T47D (cell line): ENCODE measurements at regions not wholly inside any gene's neighbourhood (a gene's known extent, or its start where the extent isn't known, plus 50 kb on each side); places are given as distances from the start of the nearest gene placed in this dataset.
A peak's percentile ranks its signal among the peaks of the same experiment; 100 is the strongest.
"Not testable (repeated sequence)": the region's sequence is repeated elsewhere in the genome, so short reads cannot be mapped to it uniquely, and the experiment has no call there.

Experiments used
- DNase-seq, 2 experiments: peaks; one replicate each; pipeline versions ENCODE4 v3.0.0 to v3.0.0-alpha.2; 2011 to 2012; ENCODE audit warnings: low read depth in 1 of 2, low spot score in 1 of 2
- JUND ChIP-seq: IDR thresholded peaks from 2 replicates; pipeline ENCODE4 v1.6.1; 2012; ENCODE audit warnings: low read depth
- in situ Hi-C: cut with HindIII; loops from 2 replicates; pipeline ENCODE4 v1.10.0; 2016; ENCODE audit warnings: low sequenced_read_pairs, low pct_unique_long_range_greater_than_20kb

- in situ Hi-C loops: no loop called here
- DNase-seq: no peak
- TF ChIP-seq JUND: no peak
Measured at GRCh38 chr11:109521571-109522086, 99.6 kb downstream of the C11orf87 start.

DNA sequence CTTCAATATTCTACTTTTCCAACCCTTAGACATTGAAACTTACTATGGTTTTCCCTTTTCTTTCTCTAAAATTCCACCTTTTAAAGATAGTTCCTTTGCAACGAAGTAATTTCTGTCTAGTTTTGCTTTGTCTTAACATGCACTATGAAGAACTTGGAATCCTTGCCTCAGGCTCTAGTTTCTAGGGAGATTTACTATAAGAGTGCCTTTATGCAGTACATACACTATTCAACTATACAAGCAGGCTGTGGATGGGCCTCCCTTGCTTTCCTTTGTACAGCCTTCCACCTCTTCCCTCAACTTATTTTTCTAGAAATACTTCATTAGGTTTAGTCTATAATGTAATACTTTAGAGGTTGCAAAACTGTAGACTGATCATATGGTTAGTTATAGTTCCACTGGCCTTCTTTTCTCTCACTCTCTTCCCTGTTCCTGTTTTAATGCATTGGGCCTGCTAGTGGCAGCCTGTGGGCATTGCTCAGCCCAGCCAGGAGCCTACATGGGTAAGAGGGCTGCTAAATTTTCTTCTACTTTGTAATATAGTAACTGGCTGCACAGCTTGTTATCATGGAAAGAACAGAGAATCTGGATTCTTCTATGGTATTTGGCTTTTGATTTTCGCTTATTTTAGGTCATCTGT is 100.2 kb downstream of the C11orf87 start:
- in situ Hi-C loops: no loop called here
- no peak for DNase-seq
- TF ChIP-seq JUND: no peak

DNA sequence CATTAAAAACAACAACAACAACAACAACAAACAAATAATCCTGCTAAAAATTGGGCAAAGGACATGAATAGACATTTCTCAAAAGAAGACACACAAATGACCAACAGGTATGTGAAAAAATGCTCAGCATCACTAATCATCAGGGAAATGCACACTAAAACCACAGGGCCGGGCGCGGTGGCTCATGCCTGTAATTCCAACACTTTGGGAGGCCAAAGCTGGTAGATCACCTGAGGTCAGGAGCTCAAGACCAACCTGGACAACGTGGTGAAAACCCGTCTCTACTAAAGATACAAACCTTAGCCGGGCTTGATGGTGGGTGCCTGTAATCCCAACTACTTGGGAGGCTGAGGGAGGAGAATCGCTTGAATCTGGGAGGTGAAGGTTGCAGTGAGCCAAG is 103.6 kb downstream of the C11orf87 start:
- in situ Hi-C loops, DNase-seq: not testable (repeated sequence)

GRCh38 chr11:109526061-109526460 is 104.1 kb downstream of the C11orf87 start:
- no peak for DNase-seq
- no peak for TF ChIP-seq JUND
- in situ Hi-C loops: no loop called here

DNA sequence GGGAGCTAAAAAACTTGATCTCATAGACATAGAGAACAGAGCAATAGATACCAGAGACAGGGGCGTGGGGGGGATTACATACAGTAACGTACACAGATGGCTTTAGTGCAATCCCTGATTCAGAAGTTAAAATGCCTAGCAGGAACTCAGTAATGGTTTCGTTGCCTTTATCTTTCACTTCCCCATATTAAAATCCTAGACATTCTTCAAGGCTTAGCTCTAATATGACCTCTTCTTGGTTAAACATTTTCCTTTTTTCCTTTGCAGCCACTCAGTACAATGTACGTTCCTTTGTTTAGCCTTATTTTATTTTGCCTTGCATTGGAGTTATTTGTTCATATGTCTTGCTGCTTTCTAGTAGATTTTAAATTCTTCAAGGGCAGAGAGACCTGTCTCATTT is 104.9 kb downstream of the C11orf87 start:
- in situ Hi-C loops: no loop called here
- no peak for TF ChIP-seq JUND
- DNase-seq: no peak

GRCh38 chr11:109527496-109527895 is 105.5 kb downstream of the C11orf87 start:
- no peak for TF ChIP-seq JUND

GRCh38 chr11:109547356-109548027 is 125.5 kb downstream of the C11orf87 start:
- 0 out of 2 replicates have a peak, but pooled peaks have one; percentile 55 for TF ChIP-seq JUND
- in situ Hi-C loops: no loop called here
- DNase-seq: peak in 1 of 2 experiments; percentile 66

More at GRCh38 chr11:109527496-109527895, 105.5 kb downstream of the C11orf87 start:
- in situ Hi-C loops: no loop called here
- DNase-seq: no peak

DNA sequence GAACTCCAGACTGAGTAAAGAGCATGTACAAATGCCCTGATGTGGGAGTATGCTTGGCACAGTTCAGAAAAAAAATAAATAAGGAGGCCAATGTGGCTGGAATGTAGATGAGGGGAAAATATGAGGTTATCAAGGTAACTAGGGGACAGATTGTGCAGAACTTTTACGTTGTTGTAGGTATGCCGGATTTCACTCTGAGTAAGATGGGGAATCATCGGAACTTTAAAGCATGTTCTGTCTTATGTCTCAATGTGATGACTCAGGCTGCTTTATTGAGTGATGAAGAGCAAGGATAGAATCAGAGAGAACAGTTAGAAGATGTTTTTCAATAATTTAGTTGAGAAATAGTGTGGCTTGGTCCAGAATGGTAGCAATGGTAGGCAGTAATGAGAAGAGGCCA is 130.4 kb downstream of the C11orf87 start:
- DNase-seq: no peak
- in situ Hi-C loops: no loop called here
- TF ChIP-seq JUND: no peak

- TF ChIP-seq JUND: no peak
- no peak for DNase-seq
- in situ Hi-C loops: no loop called here
Measured at GRCh38 chr11:109553284-109553683, 131.3 kb downstream of the C11orf87 start.

GRCh38 chr11:109554951-109555350 is 133.0 kb downstream of the C11orf87 start:
- no peak for DNase-seq
- in situ Hi-C loops: no loop called here
- TF ChIP-seq JUND: no peak

- TF ChIP-seq JUND: no peak
- no peak for DNase-seq
- in situ Hi-C loops: no loop called here
Measured at GRCh38 chr11:109564241-109564640, 142.3 kb downstream of the C11orf87 start.

DNA sequence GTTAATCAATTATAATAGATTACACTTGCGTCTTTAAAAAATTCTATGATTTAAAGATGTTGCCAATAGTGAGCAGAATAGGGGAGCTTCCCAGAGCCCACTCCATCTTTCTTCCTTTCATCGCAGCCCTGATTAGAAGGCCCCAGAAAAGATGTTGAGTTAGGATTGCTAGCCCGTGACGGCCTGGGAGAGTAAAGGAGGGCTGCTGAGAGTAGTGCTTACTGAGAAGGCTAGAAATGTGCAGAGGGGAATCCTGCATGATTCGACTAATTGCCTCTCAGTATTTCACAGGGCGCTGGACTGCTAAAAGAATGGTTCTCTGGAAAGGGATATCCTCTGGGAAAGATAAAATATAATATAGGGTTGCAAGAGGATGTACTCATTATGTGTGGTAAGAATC is 160.5 kb downstream of the C11orf87 start:
- TF ChIP-seq JUND: no peak
- no peak for DNase-seq
- in situ Hi-C loops: no loop called here
